ENCODE measurements at regions not wholly inside any gene's neighbourhood (a gene's known extent, or its start where the extent isn't known, plus 50 kb on each side); places are given as distances from the start of the nearest gene placed in this dataset.

GRCh38 chr13:76048675-76049375 is 412.7 kb downstream of the LMO7 start:
- TF ChIP-seq POLR2AphosphoS5 (IDR thresholded peaks at IDR 0.05) (no peak), CTCF (IDR thresholded peaks at IDR 0.05) (no peak)
